ENCODE measurements at regions not wholly inside any gene's neighbourhood (a gene's known extent, or its start where the extent isn't known, plus 50 kb on each side); places are given as distances from the start of the nearest gene placed in this dataset.

DNA sequence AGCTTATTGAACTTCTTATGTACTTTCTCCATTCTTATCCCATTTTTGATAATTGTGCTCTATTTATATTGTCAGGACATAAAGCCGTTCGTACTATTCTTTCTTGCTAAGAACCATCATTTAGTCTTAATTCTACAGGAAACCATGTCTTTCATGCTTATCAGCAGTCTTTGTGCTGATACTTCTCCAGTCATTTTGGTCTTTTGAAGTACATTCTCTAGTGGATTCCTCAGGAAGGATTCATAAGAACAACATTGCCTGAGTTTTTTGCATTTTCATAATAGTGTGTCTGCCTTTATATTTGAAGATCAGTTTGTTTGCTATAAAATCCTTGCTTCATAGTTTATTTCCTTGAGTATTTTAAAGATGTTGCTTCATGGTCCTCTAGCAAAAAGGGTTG is 126.6 kb upstream of the NEO1 start:
- peaks cover 0 to 4% (median 0%) of the 10 kb centered on the region in 5 experiments for H3K9me3 ChIP-seq (ENCODE audit: control extremely low read depth in 1 of 5, control insufficient read depth in 4 of 5, insufficient read depth in 2 of 5, low read depth in 1 of 5, low read length in 4 of 5)
- no peak for DNase-seq
- H3K4me3 ChIP-seq (ENCODE audit: control insufficient read depth in 1 of 7, extremely low read depth in 1 of 7, insufficient read depth in 4 of 7, low read depth in 2 of 7, low read length in 6 of 7) = no peak overlapping the region
- ChIA-PET CTCF (no interaction called here), POLR2A (no interaction called here)
- H3K36me3 ChIP-seq (ENCODE audit: control insufficient read depth in 4 of 4, insufficient read depth in 4 of 4, low read length in 3 of 4) = no peaks in the 10 kb centered on the region
- H3K27me3 ChIP-seq (replicated peaks in 2 of 5; ENCODE audit: control insufficient read depth in 4 of 5, insufficient read depth in 5 of 5, low read length in 4 of 5) = peaks cover 2 to 18% (median 6%) of the 10 kb centered on the region in 5 experiments
- no CpG with 5 or more reads among the region's 2 CpGs for WGBS (ENCODE audit: insufficient coverage)
- H3K27ac ChIP-seq (ENCODE audit: insufficient read depth in 1 of 2, low read depth in 1 of 2, low read length in 2 of 2, poor library complexity in 1 of 2, severe bottlenecking in 2 of 2) = no peak overlapping the region
- H3K4me1 ChIP-seq (ENCODE audit: control extremely low read depth in 1 of 4, control insufficient read depth in 4 of 4, insufficient read depth in 4 of 4, low read length in 3 of 4) = no peaks in the 10 kb centered on the region

- Histone ChIP-seq H3K4me3 (ENCODE audit: control insufficient read depth in 1 of 7, extremely low read depth in 1 of 7, insufficient read depth in 4 of 7, low read depth in 2 of 7, low read length in 6 of 7) (no peak overlapping the region), H3K36me3 (ENCODE audit: control insufficient read depth in 4 of 4, insufficient read depth in 4 of 4, low read length in 3 of 4) (no peaks in the 10 kb centered on the region), H3K27me3 (replicated peaks in 2 of 5; ENCODE audit: control insufficient read depth in 4 of 5, insufficient read depth in 5 of 5, low read length in 4 of 5) (peaks cover 2 to 18% (median 6%) of the 10 kb centered on the region in 5 experiments), H3K9me3 (ENCODE audit: control extremely low read depth in 1 of 5, control insufficient read depth in 4 of 5, insufficient read depth in 2 of 5, low read depth in 1 of 5, low read length in 4 of 5) (peaks cover 0 to 1% (median 0%) of the 10 kb centered on the region in 5 experiments), H3K27ac (ENCODE audit: insufficient read depth in 1 of 2, low read depth in 1 of 2, low read length in 2 of 2, poor library complexity in 1 of 2, severe bottlenecking in 2 of 2) (no peak overlapping the region), H3K4me1 (ENCODE audit: control extremely low read depth in 1 of 4, control insufficient read depth in 4 of 4, insufficient read depth in 4 of 4, low read length in 3 of 4) (no peaks in the 10 kb centered on the region)
- no peak for DNase-seq
- CTCF ChIA-PET = no interaction called here
- 93% methylated on average over 5 of the region's 5 CpGs for WGBS (ENCODE audit: insufficient coverage)
- POLR2A ChIA-PET = no interaction called here
Observed at GRCh38 chr15:72923289-72923688, 129.0 kb upstream of the NEO1 start.

DNA sequence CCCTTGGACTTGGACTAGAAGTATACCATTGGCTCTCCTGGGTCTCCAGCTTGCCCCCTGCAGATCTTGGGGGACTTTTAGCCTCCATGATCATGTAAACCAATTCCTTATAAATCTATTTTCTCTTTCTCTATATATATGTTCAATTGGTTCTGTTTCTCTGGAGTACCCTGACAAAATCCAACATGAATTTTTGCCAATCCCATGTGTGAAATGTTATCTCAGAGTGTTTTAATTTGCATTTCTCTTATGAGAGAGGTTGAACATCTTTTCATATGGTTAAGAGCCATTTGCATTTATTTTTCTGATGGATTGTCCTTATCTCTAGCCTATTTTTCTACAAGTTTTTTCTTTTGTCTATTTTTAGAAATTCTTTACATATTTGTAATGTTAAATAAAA is 131.7 kb upstream of the NEO1 start:
- no peak overlapping the region for H3K4me3 ChIP-seq (ENCODE audit: control insufficient read depth in 1 of 7, extremely low read depth in 1 of 7, insufficient read depth in 4 of 7, low read depth in 2 of 7, low read length in 6 of 7)
- POLR2A ChIA-PET = no interaction called here

GRCh38 chr15:72919936-72920465 is 132.3 kb upstream of the NEO1 start:
- 89% methylated on average over 3 of the region's 5 CpGs for WGBS (ENCODE audit: insufficient coverage)
- Histone ChIP-seq H3K9me3 (ENCODE audit: control extremely low read depth in 1 of 5, control insufficient read depth in 4 of 5, insufficient read depth in 2 of 5, low read depth in 1 of 5, low read length in 4 of 5) (no peaks in the 10 kb centered on the region), H3K4me3 (ENCODE audit: control insufficient read depth in 1 of 7, extremely low read depth in 1 of 7, insufficient read depth in 4 of 7, low read depth in 2 of 7, low read length in 6 of 7) (no peak overlapping the region), H3K4me1 (ENCODE audit: control extremely low read depth in 1 of 4, control insufficient read depth in 4 of 4, insufficient read depth in 4 of 4, low read length in 3 of 4) (no peaks in the 10 kb centered on the region), H3K27ac (ENCODE audit: insufficient read depth in 1 of 2, low read depth in 1 of 2, low read length in 2 of 2, poor library complexity in 1 of 2, severe bottlenecking in 2 of 2) (no peak overlapping the region), H3K27me3 (replicated peaks in 2 of 5; ENCODE audit: control insufficient read depth in 4 of 5, insufficient read depth in 5 of 5, low read length in 4 of 5) (peaks cover 0 to 10% (median 2%) of the 10 kb centered on the region in 5 experiments), H3K36me3 (ENCODE audit: control insufficient read depth in 4 of 4, insufficient read depth in 4 of 4, low read length in 3 of 4) (no peaks in the 10 kb centered on the region)
- DNase-seq = no peak
- ChIA-PET CTCF (no interaction called here), POLR2A (no interaction called here)

More for the DNA sequence above, 131.7 kb upstream of the NEO1 start:
- Histone ChIP-seq H3K9me3 (ENCODE audit: control extremely low read depth in 1 of 5, control insufficient read depth in 4 of 5, insufficient read depth in 2 of 5, low read depth in 1 of 5, low read length in 4 of 5) (no peaks in the 10 kb centered on the region), H3K27ac (ENCODE audit: insufficient read depth in 1 of 2, low read depth in 1 of 2, low read length in 2 of 2, poor library complexity in 1 of 2, severe bottlenecking in 2 of 2) (no peak overlapping the region), H3K27me3 (replicated peaks in 2 of 5; ENCODE audit: control insufficient read depth in 4 of 5, insufficient read depth in 5 of 5, low read length in 4 of 5) (peaks cover under 1 to 11% (median 2%) of the 10 kb centered on the region in 5 experiments), H3K36me3 (ENCODE audit: control insufficient read depth in 4 of 4, insufficient read depth in 4 of 4, low read length in 3 of 4) (no peaks in the 10 kb centered on the region), H3K4me1 (ENCODE audit: control extremely low read depth in 1 of 4, control insufficient read depth in 4 of 4, insufficient read depth in 4 of 4, low read length in 3 of 4) (no peaks in the 10 kb centered on the region)
- CTCF ChIA-PET = no interaction called here
- DNase-seq = no peak

DNA sequence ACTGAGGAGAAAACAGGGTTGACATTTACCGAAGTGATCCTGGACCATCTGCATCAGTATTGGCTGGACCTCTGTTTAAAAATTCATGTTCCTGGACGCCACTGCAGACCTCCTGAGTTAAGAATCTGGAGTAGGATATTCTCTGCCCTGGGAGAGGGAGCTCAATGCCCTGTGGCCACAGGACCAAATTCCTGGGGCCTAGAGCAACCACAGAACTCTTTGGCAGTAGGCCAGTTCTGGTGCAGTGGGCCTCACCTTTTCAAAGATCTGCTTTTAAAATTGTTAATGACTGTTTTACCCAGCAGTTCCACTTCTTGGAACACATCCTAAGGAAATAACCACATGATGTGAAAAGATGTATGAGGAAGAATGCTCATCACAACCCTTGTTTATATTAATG is 133.3 kb upstream of the ADPGK start:
- 93% methylated on average over 2 of the region's 2 CpGs for WGBS (ENCODE audit: insufficient coverage)
- Histone ChIP-seq H3K4me3 (ENCODE audit: control insufficient read depth in 1 of 7, extremely low read depth in 1 of 7, insufficient read depth in 4 of 7, low read depth in 2 of 7, low read length in 6 of 7) (no peak overlapping the region), H3K27me3 (replicated peaks in 2 of 5; ENCODE audit: control insufficient read depth in 4 of 5, insufficient read depth in 5 of 5, low read length in 4 of 5) (peaks cover 0 to 7% (median 0%) of the 10 kb centered on the region in 5 experiments), H3K9me3 (ENCODE audit: control extremely low read depth in 1 of 5, control insufficient read depth in 4 of 5, insufficient read depth in 2 of 5, low read depth in 1 of 5, low read length in 4 of 5) (no peaks in the 10 kb centered on the region), H3K4me1 (ENCODE audit: control extremely low read depth in 1 of 4, control insufficient read depth in 4 of 4, insufficient read depth in 4 of 4, low read length in 3 of 4) (no peaks in the 10 kb centered on the region), H3K36me3 (ENCODE audit: control insufficient read depth in 4 of 4, insufficient read depth in 4 of 4, low read length in 3 of 4) (no peaks in the 10 kb centered on the region), H3K27ac (ENCODE audit: insufficient read depth in 1 of 2, low read depth in 1 of 2, low read length in 2 of 2, poor library complexity in 1 of 2, severe bottlenecking in 2 of 2) (no peak overlapping the region)
- no peak for DNase-seq
- POLR2A ChIA-PET = no interaction called here
- CTCF ChIA-PET = no interaction called here

DNA sequence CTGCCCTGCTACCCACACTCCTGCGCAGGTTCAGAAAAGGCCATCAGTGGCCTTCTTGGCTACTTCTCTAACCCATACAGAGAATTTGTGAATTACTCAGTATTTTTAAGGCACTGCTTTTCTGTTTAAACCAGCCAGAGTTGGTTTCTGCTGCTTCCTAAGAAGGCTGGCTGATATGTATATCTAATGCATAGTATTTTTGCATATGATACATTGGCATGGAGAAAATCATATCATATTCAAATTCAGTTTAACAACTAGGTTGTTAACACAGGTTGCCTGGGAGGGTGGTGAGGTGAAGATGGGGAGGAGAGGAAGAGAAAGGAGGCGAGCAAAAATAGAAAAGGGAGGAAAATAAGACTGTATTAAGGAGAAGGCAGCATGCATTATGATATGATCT is 132.8 kb upstream of the ADPGK start:
- H3K36me3 ChIP-seq (ENCODE audit: control insufficient read depth in 4 of 4, insufficient read depth in 4 of 4, low read length in 3 of 4) = no peaks in the 10 kb centered on the region
- POLR2A ChIA-PET = no interaction called here

DNA sequence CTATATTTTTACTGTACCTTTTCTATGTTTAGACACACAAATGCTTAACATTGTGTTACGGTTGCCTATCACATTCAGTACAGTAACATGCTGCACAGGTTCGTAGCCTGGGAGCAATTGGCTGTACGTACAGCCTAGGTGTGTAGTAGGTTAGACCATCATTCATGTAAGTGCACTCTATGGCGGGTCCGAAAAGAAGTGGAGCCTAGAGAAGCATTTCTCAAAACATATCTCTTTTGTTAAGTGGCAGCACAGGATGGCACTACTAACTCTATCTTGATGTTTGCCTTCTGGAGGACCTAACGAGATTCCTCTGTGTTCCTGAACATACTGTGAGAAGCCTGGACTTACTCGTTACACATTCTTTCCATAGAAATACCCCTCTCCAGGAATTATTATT is 132.3 kb upstream of the ADPGK start:
- WGBS (ENCODE audit: insufficient coverage) = 86% methylated on average over 7 of the region's 7 CpGs
- Histone ChIP-seq H3K27ac (ENCODE audit: insufficient read depth in 1 of 2, low read depth in 1 of 2, low read length in 2 of 2, poor library complexity in 1 of 2, severe bottlenecking in 2 of 2) (no peak overlapping the region), H3K4me3 (ENCODE audit: control insufficient read depth in 1 of 7, extremely low read depth in 1 of 7, insufficient read depth in 4 of 7, low read depth in 2 of 7, low read length in 6 of 7) (no peak overlapping the region), H3K4me1 (ENCODE audit: control extremely low read depth in 1 of 4, control insufficient read depth in 4 of 4, insufficient read depth in 4 of 4, low read length in 3 of 4) (no peaks in the 10 kb centered on the region), H3K36me3 (ENCODE audit: control insufficient read depth in 4 of 4, insufficient read depth in 4 of 4, low read length in 3 of 4) (no peaks in the 10 kb centered on the region), H3K9me3 (ENCODE audit: control extremely low read depth in 1 of 5, control insufficient read depth in 4 of 5, insufficient read depth in 2 of 5, low read depth in 1 of 5, low read length in 4 of 5) (no peaks in the 10 kb centered on the region), H3K27me3 (replicated peaks in 2 of 5; ENCODE audit: control insufficient read depth in 4 of 5, insufficient read depth in 5 of 5, low read length in 4 of 5) (peaks cover 0 to 8% (median 0%) of the 10 kb centered on the region in 5 experiments)
- CTCF ChIA-PET = no interaction called here
- DNase-seq = no peak
- POLR2A ChIA-PET = no interaction called here

More for the DNA sequence above, 132.8 kb upstream of the ADPGK start:
- Histone ChIP-seq H3K27ac (ENCODE audit: insufficient read depth in 1 of 2, low read depth in 1 of 2, low read length in 2 of 2, poor library complexity in 1 of 2, severe bottlenecking in 2 of 2) (no peak overlapping the region), H3K9me3 (ENCODE audit: control extremely low read depth in 1 of 5, control insufficient read depth in 4 of 5, insufficient read depth in 2 of 5, low read depth in 1 of 5, low read length in 4 of 5) (no peaks in the 10 kb centered on the region), H3K27me3 (replicated peaks in 2 of 5; ENCODE audit: control insufficient read depth in 4 of 5, insufficient read depth in 5 of 5, low read length in 4 of 5) (peaks cover 0 to 8% (median 0%) of the 10 kb centered on the region in 5 experiments), H3K4me3 (ENCODE audit: control insufficient read depth in 1 of 7, extremely low read depth in 1 of 7, insufficient read depth in 4 of 7, low read depth in 2 of 7, low read length in 6 of 7) (no peak overlapping the region), H3K4me1 (ENCODE audit: control extremely low read depth in 1 of 4, control insufficient read depth in 4 of 4, insufficient read depth in 4 of 4, low read length in 3 of 4) (no peaks in the 10 kb centered on the region)
- no CpG with 5 or more reads among the region's 2 CpGs for WGBS (ENCODE audit: insufficient coverage)
- CTCF ChIA-PET = no interaction called here
- no peak for DNase-seq

All from common myeloid progenitor, CD34-positive (primary cell).